ENCODE measurements at regions not wholly inside any gene's neighbourhood (a gene's known extent, or its start where the extent isn't known, plus 50 kb on each side); places are given as distances from the start of the nearest gene placed in this dataset.

- no peaks in the 10 kb centered on the region for H3K36me3 ChIP-seq (ENCODE audit: control insufficient read depth, insufficient read depth, low read length)
- no peak for ATAC-seq (ENCODE audit: low read depth in 2 of 2)
- Mint-ChIP-seq H3K27ac (no peak overlapping the region), H3K27me3 (peaks cover 9% of the 10 kb centered on the region), H3K9me3 (no peaks in the 10 kb centered on the region), H3K4me1 (no peaks in the 10 kb centered on the region), H3K4me3 (no peak overlapping the region), H3K36me3 (no peaks in the 10 kb centered on the region)
- DNase-seq, result no peak
- no peaks in the 10 kb centered on the region for H3K9me3 ChIP-seq (ENCODE audit: control insufficient read depth in 2 of 2, low read length in 2 of 2)
- peaks cover 3% of the 10 kb centered on the region for H3K27me3 ChIP-seq (ENCODE audit: control insufficient read depth, insufficient read depth, low read length)
- H3K4me3 ChIP-seq (ENCODE audit: low read depth, low read length), result no peak overlapping the region
- H3K4me1 ChIP-seq (ENCODE audit: control insufficient read depth, insufficient read depth, low read length, poor library complexity, severe bottlenecking), result no peaks in the 10 kb centered on the region
- no peak overlapping the region for H3K27ac ChIP-seq (ENCODE audit: insufficient read depth, low read length, poor library complexity, severe bottlenecking)
Observed at GRCh38 chr6:47360388-47360787, 50.7 kb upstream of the TNFRSF21 start.

DNA sequence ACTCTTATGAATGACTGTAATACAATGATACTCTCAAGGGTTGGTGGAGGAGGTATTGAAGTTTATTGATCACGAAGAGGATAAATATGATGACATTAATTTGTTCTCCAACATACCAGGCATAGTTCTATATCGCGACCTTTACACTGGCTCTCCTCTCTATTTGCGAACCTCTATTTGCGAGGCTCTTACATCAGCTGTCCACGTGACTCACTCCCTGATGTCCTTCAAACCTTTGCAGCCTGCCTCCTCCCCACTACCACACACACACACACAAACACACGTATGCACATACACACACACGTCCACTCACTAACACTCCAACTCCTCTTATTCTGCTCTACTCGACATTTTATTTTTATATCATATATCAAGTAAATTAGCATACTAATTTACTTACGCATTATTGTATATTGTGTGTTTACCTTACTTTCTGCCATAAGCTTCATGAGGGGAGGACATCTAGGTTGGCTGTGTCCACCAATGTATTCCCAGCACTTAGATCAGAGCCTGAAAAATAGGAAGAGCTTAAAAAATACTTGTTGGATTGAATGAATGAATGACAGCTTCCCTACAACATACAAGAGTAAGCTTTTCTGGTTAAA lies 53.3 kb upstream of the TNFRSF21 start:
- ATAC-seq (ENCODE audit: low read depth in 2 of 2) (no peak), DNase-seq (no peak)
- Histone ChIP-seq H3K27ac (ENCODE audit: insufficient read depth, low read length, poor library complexity, severe bottlenecking) (no peak overlapping the region), H3K36me3 (ENCODE audit: control insufficient read depth, insufficient read depth, low read length) (no peaks in the 10 kb centered on the region), H3K4me1 (ENCODE audit: control insufficient read depth, insufficient read depth, low read length, poor library complexity, severe bottlenecking) (no peaks in the 10 kb centered on the region), H3K4me3 (ENCODE audit: low read depth, low read length) (no peak overlapping the region), H3K27me3 (ENCODE audit: control insufficient read depth, insufficient read depth, low read length) (peaks cover under 1% of the 10 kb centered on the region), H3K9me3 (ENCODE audit: control insufficient read depth in 2 of 2, low read length in 2 of 2) (no peaks in the 10 kb centered on the region)
- H3K9me3 Mint-ChIP-seq, result no peaks in the 10 kb centered on the region
- no peaks in the 10 kb centered on the region for H3K4me1 Mint-ChIP-seq
- H3K36me3 Mint-ChIP-seq, result no peaks in the 10 kb centered on the region
- no peak overlapping the region for H3K27ac Mint-ChIP-seq
- no peaks in the 10 kb centered on the region for H3K27me3 Mint-ChIP-seq
- no peak overlapping the region for H3K4me3 Mint-ChIP-seq

DNA sequence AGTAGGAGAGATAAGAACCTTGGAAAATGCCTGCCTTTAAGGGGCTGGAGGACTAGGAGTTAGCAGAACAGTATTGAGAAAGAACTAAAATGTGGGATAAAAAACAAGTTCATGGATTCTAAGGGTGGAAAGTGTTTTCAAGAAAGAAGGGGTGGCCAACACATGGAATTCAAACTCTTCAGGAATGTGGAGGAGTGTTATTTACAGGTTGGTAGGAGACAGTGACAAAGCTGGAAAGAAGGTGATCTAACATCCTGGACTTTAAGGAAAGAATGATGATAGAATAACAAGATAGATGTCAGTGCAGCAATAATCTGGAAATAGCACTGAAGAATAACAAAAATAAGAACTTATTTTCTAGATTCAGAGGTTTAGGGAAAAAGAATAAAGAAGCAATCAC lies 54.0 kb upstream of the TNFRSF21 start:
- ATAC-seq (ENCODE audit: low read depth in 2 of 2), result no peak
- Mint-ChIP-seq H3K4me1 (no peaks in the 10 kb centered on the region), H3K9me3 (no peaks in the 10 kb centered on the region), H3K4me3 (no peak overlapping the region), H3K36me3 (no peaks in the 10 kb centered on the region), H3K27ac (no peak overlapping the region), H3K27me3 (no peaks in the 10 kb centered on the region)
- Histone ChIP-seq H3K9me3 (ENCODE audit: control insufficient read depth in 2 of 2, low read length in 2 of 2) (no peaks in the 10 kb centered on the region), H3K27ac (ENCODE audit: insufficient read depth, low read length, poor library complexity, severe bottlenecking) (no peak overlapping the region), H3K36me3 (ENCODE audit: control insufficient read depth, insufficient read depth, low read length) (no peaks in the 10 kb centered on the region), H3K4me3 (ENCODE audit: low read depth, low read length) (no peak overlapping the region), H3K27me3 (ENCODE audit: control insufficient read depth, insufficient read depth, low read length) (no peaks in the 10 kb centered on the region), H3K4me1 (ENCODE audit: control insufficient read depth, insufficient read depth, low read length, poor library complexity, severe bottlenecking) (no peaks in the 10 kb centered on the region)
- no peak for DNase-seq

DNA sequence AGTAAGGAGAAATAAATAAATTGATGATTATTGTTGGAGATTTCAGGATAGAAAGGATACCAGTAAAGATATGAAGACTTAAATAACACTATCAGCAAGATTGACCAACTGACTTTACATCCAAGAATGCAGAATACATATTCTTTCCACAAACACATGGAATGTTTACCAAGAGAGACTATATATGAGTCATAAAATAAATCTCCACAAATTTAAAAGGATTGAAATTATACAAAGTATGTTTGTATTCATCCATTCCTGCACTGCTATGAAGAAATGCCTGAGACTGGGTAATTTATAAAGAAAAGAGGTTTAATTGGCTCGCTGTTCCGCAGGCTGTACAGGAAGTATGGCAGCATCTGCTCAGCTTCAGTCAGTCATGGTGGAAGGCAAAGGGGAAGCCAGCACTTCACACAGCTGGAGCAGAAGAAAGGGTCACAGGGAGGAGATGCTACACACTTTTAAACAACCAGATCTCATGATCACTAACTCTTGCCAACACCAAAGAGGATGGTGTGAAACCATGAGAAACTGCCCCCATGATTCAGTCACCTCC lies 56.7 kb upstream of the TNFRSF21 start:
- Mint-ChIP-seq H3K27me3 (no peaks in the 10 kb centered on the region), H3K9me3 (no peaks in the 10 kb centered on the region), H3K36me3 (no peaks in the 10 kb centered on the region), H3K4me3 (no peak overlapping the region), H3K27ac (no peak overlapping the region), H3K4me1 (no peaks in the 10 kb centered on the region)
- Histone ChIP-seq H3K9me3 (ENCODE audit: control insufficient read depth in 2 of 2, low read length in 2 of 2) (no peaks in the 10 kb centered on the region), H3K4me1 (ENCODE audit: control insufficient read depth, insufficient read depth, low read length, poor library complexity, severe bottlenecking) (no peaks in the 10 kb centered on the region), H3K4me3 (ENCODE audit: low read depth, low read length) (no peak overlapping the region), H3K36me3 (ENCODE audit: control insufficient read depth, insufficient read depth, low read length) (no peaks in the 10 kb centered on the region), H3K27me3 (ENCODE audit: control insufficient read depth, insufficient read depth, low read length) (no peaks in the 10 kb centered on the region), H3K27ac (ENCODE audit: insufficient read depth, low read length, poor library complexity, severe bottlenecking) (no peak overlapping the region)
- DNase-seq (no peak), ATAC-seq (ENCODE audit: low read depth in 2 of 2) (no peak)

GRCh38 chr6:47371139-47371869 lies 61.6 kb upstream of the TNFRSF21 start:
- Histone ChIP-seq H3K27ac (ENCODE audit: insufficient read depth, low read length, poor library complexity, severe bottlenecking) (no peak overlapping the region), H3K4me3 (ENCODE audit: low read depth, low read length) (no peak overlapping the region), H3K4me1 (ENCODE audit: control insufficient read depth, insufficient read depth, low read length, poor library complexity, severe bottlenecking) (no peaks in the 10 kb centered on the region), H3K36me3 (ENCODE audit: control insufficient read depth, insufficient read depth, low read length) (no peaks in the 10 kb centered on the region), H3K9me3 (ENCODE audit: control insufficient read depth in 2 of 2, low read length in 2 of 2) (no peaks in the 10 kb centered on the region), H3K27me3 (ENCODE audit: control insufficient read depth, insufficient read depth, low read length) (peaks cover 2% of the 10 kb centered on the region)
- Mint-ChIP-seq H3K9me3 (no peaks in the 10 kb centered on the region), H3K4me1 (no peaks in the 10 kb centered on the region), H3K27me3 (no peaks in the 10 kb centered on the region), H3K36me3 (no peaks in the 10 kb centered on the region), H3K4me3 (no peak overlapping the region), H3K27ac (no peak overlapping the region)
- DNase-seq (no peak), ATAC-seq (ENCODE audit: low read depth in 2 of 2) (no peak)

GRCh38 chr6:47371870-47372255 lies 62.2 kb upstream of the TNFRSF21 start:
- Mint-ChIP-seq H3K4me3 (no peak overlapping the region), H3K27ac (no peak overlapping the region), H3K9me3 (no peaks in the 10 kb centered on the region)

DNA sequence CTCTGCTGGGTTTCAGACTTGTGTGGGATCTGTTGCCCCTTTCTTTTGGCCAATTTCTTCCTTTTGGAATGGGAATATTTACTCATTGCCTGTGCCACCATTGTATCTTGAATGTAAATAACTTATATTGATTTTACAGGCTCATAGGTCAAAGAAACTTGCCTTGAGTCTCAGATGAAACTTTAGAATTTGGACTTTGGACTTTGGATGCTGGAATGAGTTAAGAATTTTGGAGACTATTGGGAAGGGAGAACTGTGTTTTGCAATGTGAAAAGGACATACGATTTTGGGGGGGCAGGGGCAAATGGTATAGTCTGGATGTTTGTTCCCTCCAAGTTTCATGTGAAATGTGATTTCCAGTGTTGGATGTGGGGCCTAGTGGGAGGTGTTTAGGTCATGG lies 62.6 kb upstream of the TNFRSF21 start:
- ATAC-seq (ENCODE audit: low read depth in 2 of 2) (no peak), DNase-seq (no peak)
- Mint-ChIP-seq H3K27me3 (no peaks in the 10 kb centered on the region), H3K4me3 (no peak overlapping the region), H3K9me3 (no peaks in the 10 kb centered on the region), H3K27ac (no peak overlapping the region), H3K36me3 (no peaks in the 10 kb centered on the region), H3K4me1 (no peaks in the 10 kb centered on the region)
- no peaks in the 10 kb centered on the region for H3K9me3 ChIP-seq (ENCODE audit: control insufficient read depth in 2 of 2, low read length in 2 of 2)
- no peaks in the 10 kb centered on the region for H3K36me3 ChIP-seq (ENCODE audit: control insufficient read depth, insufficient read depth, low read length)
- H3K27ac ChIP-seq (ENCODE audit: insufficient read depth, low read length, poor library complexity, severe bottlenecking), result no peak overlapping the region
- H3K4me1 ChIP-seq (ENCODE audit: control insufficient read depth, insufficient read depth, low read length, poor library complexity, severe bottlenecking), result no peaks in the 10 kb centered on the region
- H3K27me3 ChIP-seq (ENCODE audit: control insufficient read depth, insufficient read depth, low read length), result peaks cover 4% of the 10 kb centered on the region
- no peak overlapping the region for H3K4me3 ChIP-seq (ENCODE audit: low read depth, low read length)

More at GRCh38 chr6:47371870-47372255, 62.2 kb upstream of the TNFRSF21 start:
- H3K27ac ChIP-seq (ENCODE audit: insufficient read depth, low read length, poor library complexity, severe bottlenecking), result no peak overlapping the region
- H3K4me1 Mint-ChIP-seq, result no peaks in the 10 kb centered on the region
- H3K27me3 Mint-ChIP-seq, result no peaks in the 10 kb centered on the region
- DNase-seq, result no peak
- H3K27me3 ChIP-seq (ENCODE audit: control insufficient read depth, insufficient read depth, low read length), result peaks cover 4% of the 10 kb centered on the region
- no peaks in the 10 kb centered on the region for H3K36me3 ChIP-seq (ENCODE audit: control insufficient read depth, insufficient read depth, low read length)
- H3K9me3 ChIP-seq (ENCODE audit: control insufficient read depth in 2 of 2, low read length in 2 of 2), result no peaks in the 10 kb centered on the region
- no peaks in the 10 kb centered on the region for H3K4me1 ChIP-seq (ENCODE audit: control insufficient read depth, insufficient read depth, low read length, poor library complexity, severe bottlenecking)
- no peak for ATAC-seq (ENCODE audit: low read depth in 2 of 2)
- no peaks in the 10 kb centered on the region for H3K36me3 Mint-ChIP-seq
- H3K4me3 ChIP-seq (ENCODE audit: low read depth, low read length), result no peak overlapping the region

DNA sequence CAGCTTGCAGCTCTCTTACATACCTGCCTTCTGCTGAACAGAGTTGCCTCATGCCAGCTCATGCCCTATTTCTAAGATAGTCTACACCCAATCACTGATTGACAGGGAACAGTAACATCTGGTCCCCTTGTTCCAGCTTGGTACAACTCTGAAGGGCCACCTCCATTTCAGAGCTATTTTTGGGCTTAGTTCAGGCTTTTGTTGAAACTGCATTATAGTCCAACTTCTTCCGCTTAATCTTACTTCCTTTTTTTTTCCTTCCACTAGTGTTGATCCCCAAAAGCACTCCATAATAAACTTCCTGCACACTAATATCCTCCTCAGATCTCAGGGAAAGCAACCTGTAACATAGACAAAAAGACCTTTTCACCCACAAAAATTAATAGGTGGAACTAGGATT lies 65.7 kb upstream of the TNFRSF21 start:
- Mint-ChIP-seq H3K4me1 (no peaks in the 10 kb centered on the region), H3K27me3 (no peaks in the 10 kb centered on the region), H3K36me3 (no peaks in the 10 kb centered on the region), H3K27ac (peak overlapping the region in 1 of 3 donors; percentile 78), H3K9me3 (no peaks in the 10 kb centered on the region), H3K4me3 (no peak overlapping the region)
- Histone ChIP-seq H3K36me3 (ENCODE audit: control insufficient read depth, insufficient read depth, low read length) (no peaks in the 10 kb centered on the region), H3K9me3 (ENCODE audit: control insufficient read depth in 2 of 2, low read length in 2 of 2) (no peaks in the 10 kb centered on the region), H3K27me3 (ENCODE audit: control insufficient read depth, insufficient read depth, low read length) (peaks cover 4% of the 10 kb centered on the region), H3K4me3 (ENCODE audit: low read depth, low read length) (no peak overlapping the region), H3K27ac (ENCODE audit: insufficient read depth, low read length, poor library complexity, severe bottlenecking) (no peak overlapping the region), H3K4me1 (ENCODE audit: control insufficient read depth, insufficient read depth, low read length, poor library complexity, severe bottlenecking) (no peaks in the 10 kb centered on the region)
- ATAC-seq (ENCODE audit: low read depth in 2 of 2), result no peak
- DNase-seq, result no peak

Data from CD4-positive, CD25-positive, alpha-beta regulatory T cell (primary cell).